Esophagus squamous epithelium (tissue), 5 donors: ENCODE measurements at regions not wholly inside any gene's neighbourhood (a gene's known extent, or its start where the extent isn't known, plus 50 kb on each side); places are given as distances from the start of the nearest gene placed in this dataset.

Experiments used
- DNase-seq: peaks from one replicate; lab custom pipeline; 2025; lab: John Stamatoyannopoulos, UW
- H3K27ac ChIP-seq, 4 donors: fragments of 200-600 bp; sonication (generic); one replicate each; pipeline ENCODE4 v1.5.1; 2016 to 2019; ENCODE audit warnings: mild to moderate bottlenecking in 1 of 4
- H3K27me3 ChIP-seq, 4 donors: fragments of 200-600 bp; sonication (generic); 1 replicate in 3 of 4; 2 replicates in 1 of 4; pipeline versions ENCODE4 v1.5.1 to v1.6.0; 2017 to 2021; ENCODE audit warnings: antibody characterized with exemption in 1 of 4
- H3K36me3 ChIP-seq, 3 donors: fragments of 200-600 bp; sonication (generic); one replicate each; pipeline ENCODE4 v1.5.1; 2016 to 2019
- H3K4me1 ChIP-seq, 3 donors: fragments of 200-600 bp; sonication (generic); one replicate each; pipeline ENCODE4 v1.5.1; 2017 to 2019
- H3K4me3 ChIP-seq, 4 donors: fragments of 200-600 bp; sonication (generic); 1 replicate in 3 of 4; 2 replicates in 1 of 4; pipeline ENCODE4 v1.5.1; 2016 to 2019; ENCODE audit warnings: mild to moderate bottlenecking in 2 of 4, moderate library complexity in 1 of 4
- H3K9me3 ChIP-seq, 3 donors: fragments of 200-600 bp; sonication (generic); one replicate each; pipeline ENCODE4 v1.5.1; 2016 to 2019
- POLR2A ChIP-seq, 4 donors: fragments of 450-650 bp; IDR thresholded peaks; one replicate each; pipeline ENCODE4 v1.6.1; 2017; ENCODE audit warnings: antibody characterized with exemption in 4 of 4, mild to moderate bottlenecking in 4 of 4, moderate library complexity in 3 of 4
- WGBS, 2 donors: methylation state at CpG; one replicate each; pipeline ENCODE4 v1.1.5; 2018; 5-methylcytosine and 5-hydroxymethylcytosine counted together
- intact Hi-C: fragments of 100-400 bp; cut with DNase I; formaldehyde crosslinking; loops from one replicate; pipeline ENCODE4 v1.15.0; 2022
- TF ChIP-seq, protein P1 (sequence below), 6 experiments: fragments of 450-650 bp in 4 of 6; fragments of 200-600 bp in 2 of 6; sonication (generic) in 2 of 6; IDR thresholded peaks; one replicate each; pipeline ENCODE4 v1.5.1; 2016 to 2019; ENCODE audit warnings: antibody characterized with exemption in 6 of 6, mild to moderate bottlenecking in 4 of 6, moderate library complexity in 4 of 6
- donor health status: DM: yes; HTN: yes; CAD: no.

DNA sequence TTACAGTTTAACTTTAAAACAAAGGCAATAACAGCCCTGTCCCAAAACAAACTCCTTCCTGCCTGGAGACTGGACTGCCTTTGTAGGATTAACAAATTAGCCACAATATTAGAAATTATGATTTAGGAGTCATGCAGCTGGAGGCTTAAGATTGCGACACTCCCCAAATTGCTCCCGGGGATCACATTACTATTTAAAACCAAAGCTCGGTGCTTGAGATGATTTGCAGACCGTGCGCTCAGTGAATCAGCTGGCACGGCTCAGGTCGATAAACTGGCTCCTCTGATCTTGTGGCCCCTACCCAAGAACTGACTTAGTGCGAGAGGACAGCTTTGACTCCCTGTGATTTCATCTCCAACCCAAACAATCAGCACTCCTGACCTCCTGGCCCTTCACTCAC is 829.3 kb downstream of the NLGN4X start:
- no peaks in the 10 kb centered on the region for H3K9me3 ChIP-seq
- no peak overlapping the region for H3K27ac ChIP-seq
- H3K27me3 ChIP-seq, result no peaks in the 10 kb centered on the region
- no peaks in the 10 kb centered on the region for H3K36me3 ChIP-seq
- TF ChIP-seq, protein P1, sequence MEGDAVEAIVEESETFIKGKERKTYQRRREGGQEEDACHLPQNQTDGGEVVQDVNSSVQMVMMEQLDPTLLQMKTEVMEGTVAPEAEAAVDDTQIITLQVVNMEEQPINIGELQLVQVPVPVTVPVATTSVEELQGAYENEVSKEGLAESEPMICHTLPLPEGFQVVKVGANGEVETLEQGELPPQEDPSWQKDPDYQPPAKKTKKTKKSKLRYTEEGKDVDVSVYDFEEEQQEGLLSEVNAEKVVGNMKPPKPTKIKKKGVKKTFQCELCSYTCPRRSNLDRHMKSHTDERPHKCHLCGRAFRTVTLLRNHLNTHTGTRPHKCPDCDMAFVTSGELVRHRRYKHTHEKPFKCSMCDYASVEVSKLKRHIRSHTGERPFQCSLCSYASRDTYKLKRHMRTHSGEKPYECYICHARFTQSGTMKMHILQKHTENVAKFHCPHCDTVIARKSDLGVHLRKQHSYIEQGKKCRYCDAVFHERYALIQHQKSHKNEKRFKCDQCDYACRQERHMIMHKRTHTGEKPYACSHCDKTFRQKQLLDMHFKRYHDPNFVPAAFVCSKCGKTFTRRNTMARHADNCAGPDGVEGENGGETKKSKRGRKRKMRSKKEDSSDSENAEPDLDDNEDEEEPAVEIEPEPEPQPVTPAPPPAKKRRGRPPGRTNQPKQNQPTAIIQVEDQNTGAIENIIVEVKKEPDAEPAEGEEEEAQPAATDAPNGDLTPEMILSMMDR (IDR thresholded peaks at IDR 0.05), result no peak
- intact Hi-C loops, result no loop called here
- WGBS, 2 donors, result 76 to 84% methylated on average over 6 to 8 of the region's 8 CpGs
- H3K4me3 ChIP-seq, result no peak overlapping the region
- DNase-seq, result no peak
- H3K4me1 ChIP-seq, result no peaks in the 10 kb centered on the region

- Histone ChIP-seq H3K27ac (no peak overlapping the region), H3K36me3 (no peaks in the 10 kb centered on the region), H3K4me3 (no peak overlapping the region), H3K4me1 (no peaks in the 10 kb centered on the region), H3K27me3 (no peaks in the 10 kb centered on the region), H3K9me3 (no peaks in the 10 kb centered on the region)
- WGBS, 2 donors, result 52 to 53% methylated on average over 6 to 7 of the region's 7 CpGs
- DNase-seq, result no peak
- intact Hi-C loops, result no loop called here
- TF ChIP-seq POLR2A (IDR thresholded peaks at IDR 0.05), result no peak
- TF ChIP-seq, protein P1 (IDR thresholded peaks at IDR 0.05), result no peak
These were observed 831.3 kb downstream of the NLGN4X start for GRCh38 chrX:5397409-5397808.

DNA sequence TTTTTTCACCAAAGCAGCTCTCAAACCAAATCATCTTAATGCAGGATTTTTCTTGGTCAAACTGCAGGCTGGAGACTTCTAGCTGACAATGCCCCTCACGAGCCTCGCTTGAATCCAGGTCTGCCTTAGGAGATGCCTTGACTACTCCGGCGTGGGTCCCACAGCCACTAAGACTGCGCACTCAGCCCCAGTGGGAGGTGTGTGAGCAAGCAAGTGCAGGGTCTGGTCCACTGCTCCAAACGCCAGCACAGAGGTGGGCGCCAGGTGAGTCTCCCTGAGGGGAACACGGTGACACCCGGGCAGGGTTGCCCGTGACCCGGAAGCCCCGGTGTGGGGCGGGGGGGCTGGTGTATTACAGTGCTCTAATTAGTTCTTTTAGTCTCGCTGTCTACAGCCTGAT is 838.3 kb downstream of the NLGN4X start:
- TF ChIP-seq, protein P1 (IDR thresholded peaks at IDR 0.05), result no peak
- no peak for TF ChIP-seq POLR2A (IDR thresholded peaks at IDR 0.05)
- no peaks in the 10 kb centered on the region for H3K36me3 ChIP-seq
- DNase-seq, result no peak
- no peak overlapping the region for H3K27ac ChIP-seq
- H3K9me3 ChIP-seq, result no peaks in the 10 kb centered on the region
- WGBS, 2 donors, result 80% methylated on average over 2 to 11 of the region's 14 CpGs
- no peaks in the 10 kb centered on the region for H3K27me3 ChIP-seq
- no peaks in the 10 kb centered on the region for H3K4me1 ChIP-seq
- H3K4me3 ChIP-seq, result no peak overlapping the region
- intact Hi-C loops, result no loop called here

GRCh38 chrX:5388087-5388486 is 840.6 kb downstream of the NLGN4X start:
- DNase-seq, result no peak
- H3K9me3 ChIP-seq, result no peaks in the 10 kb centered on the region
- intact Hi-C loops, result no loop called here
- no peaks in the 10 kb centered on the region for H3K27me3 ChIP-seq
- 67 to 71% methylated on average over 6 of the region's 6 CpGs for WGBS, 2 donors
- H3K27ac ChIP-seq, result no peak overlapping the region
- H3K4me3 ChIP-seq, result no peak overlapping the region
- TF ChIP-seq, protein P1 (IDR thresholded peaks at IDR 0.05), result no peak
- TF ChIP-seq POLR2A (IDR thresholded peaks at IDR 0.05), result no peak
- H3K4me1 ChIP-seq, result no peaks in the 10 kb centered on the region
- H3K36me3 ChIP-seq, result no peaks in the 10 kb centered on the region

GRCh38 chrX:5380426-5380825 is 848.2 kb downstream of the NLGN4X start:
- no peaks in the 10 kb centered on the region for H3K27me3 ChIP-seq
- no peaks in the 10 kb centered on the region for H3K9me3 ChIP-seq
- 33 to 57% methylated on average over 1 to 3 of the region's 3 CpGs for WGBS, 2 donors
- no peak for DNase-seq
- no peak overlapping the region for H3K27ac ChIP-seq
- no peak for TF ChIP-seq POLR2A (IDR thresholded peaks at IDR 0.05)
- TF ChIP-seq, protein P1 (IDR thresholded peaks at IDR 0.05), result no peak
- no peak overlapping the region for H3K4me3 ChIP-seq
- no peaks in the 10 kb centered on the region for H3K4me1 ChIP-seq
- H3K36me3 ChIP-seq, result no peaks in the 10 kb centered on the region
- intact Hi-C loops, result no loop called here
